HUES6 (cell line): ENCODE measurements at regions not wholly inside any gene's neighbourhood (a gene's known extent, or its start where the extent isn't known, plus 50 kb on each side); places are given as distances from the start of the nearest gene placed in this dataset.

ENCODE experiments used
- H3K27ac ChIP-seq: 2 replicates; pipeline ENCODE4 v1.7.0; 2013; ENCODE audit warnings: low read depth, mild to moderate bottlenecking, low read length, inconsistent platforms
- H3K27me3 ChIP-seq: 2 replicates; pipeline ENCODE4 v1.6.1; 2013; ENCODE audit warnings: low read length; ENCODE audit not compliant: control insufficient read depth, insufficient read depth
- H3K36me3 ChIP-seq: 2 replicates; pipeline ENCODE4 v1.6.1; 2013; ENCODE audit warnings: low read length; ENCODE audit not compliant: control insufficient read depth, insufficient read depth
- H3K4me1 ChIP-seq: 2 replicates; pipeline ENCODE4 v1.6.1; 2013; ENCODE audit warnings: low read length; ENCODE audit not compliant: control insufficient read depth, insufficient read depth
- H3K4me3 ChIP-seq: 2 replicates; pipeline ENCODE4 v1.5.1; 2013; ENCODE audit warnings: low read depth, low read length
- H3K9ac ChIP-seq: one replicate; pipeline ENCODE4 v1.6.1; 2013; ENCODE audit warnings: mild to moderate bottlenecking, low read length
- H3K9me3 ChIP-seq: 2 replicates; pipeline ENCODE4 v1.6.1; 2013; ENCODE audit warnings: low read depth, low read length; ENCODE audit not compliant: control insufficient read depth, insufficient read depth

DNA sequence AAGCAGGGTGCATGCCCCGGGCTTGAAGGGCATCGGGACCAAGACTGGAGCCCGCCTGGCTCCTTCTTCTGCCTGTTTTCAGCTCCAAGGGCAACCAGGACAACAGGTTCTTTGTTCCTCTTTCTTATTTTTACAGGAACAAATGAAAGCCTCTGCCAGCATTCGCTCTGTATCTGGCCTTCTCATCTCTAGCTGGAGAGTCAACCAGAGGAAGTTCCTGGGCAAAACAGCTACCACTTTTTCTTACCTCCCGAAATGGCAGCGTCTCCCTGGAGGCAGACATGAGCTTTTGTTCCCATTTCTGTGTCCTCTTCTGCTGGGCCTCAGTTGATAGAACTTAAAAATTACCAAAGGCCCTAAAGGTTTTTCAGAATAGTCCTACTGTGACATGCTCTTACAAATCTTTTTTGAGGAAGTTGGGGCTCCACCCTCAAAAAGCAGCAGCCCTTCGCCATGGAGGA lies 74.1 kb upstream of the NAA20 start:
- Histone ChIP-seq H3K4me1 (peaks cover 7% of the 10 kb centered on the region), H3K9me3 (no peaks in the 10 kb centered on the region), H3K36me3 (no peaks in the 10 kb centered on the region), H3K9ac (no peak overlapping the region), H3K27ac (no peak overlapping the region), H3K27me3 (no peaks in the 10 kb centered on the region), H3K4me3 (no peak overlapping the region)

- no peaks in the 10 kb centered on the region for H3K36me3 ChIP-seq
- H3K9ac ChIP-seq = no peak overlapping the region
- H3K9me3 ChIP-seq = no peaks in the 10 kb centered on the region
- no peak overlapping the region for H3K4me3 ChIP-seq
- no peaks in the 10 kb centered on the region for H3K27me3 ChIP-seq
- no peak overlapping the region for H3K27ac ChIP-seq
- peaks cover 7% of the 10 kb centered on the region for H3K4me1 ChIP-seq
Measured at GRCh38 chr20:19944772-19945459, 72.2 kb upstream of the NAA20 start.

DNA sequence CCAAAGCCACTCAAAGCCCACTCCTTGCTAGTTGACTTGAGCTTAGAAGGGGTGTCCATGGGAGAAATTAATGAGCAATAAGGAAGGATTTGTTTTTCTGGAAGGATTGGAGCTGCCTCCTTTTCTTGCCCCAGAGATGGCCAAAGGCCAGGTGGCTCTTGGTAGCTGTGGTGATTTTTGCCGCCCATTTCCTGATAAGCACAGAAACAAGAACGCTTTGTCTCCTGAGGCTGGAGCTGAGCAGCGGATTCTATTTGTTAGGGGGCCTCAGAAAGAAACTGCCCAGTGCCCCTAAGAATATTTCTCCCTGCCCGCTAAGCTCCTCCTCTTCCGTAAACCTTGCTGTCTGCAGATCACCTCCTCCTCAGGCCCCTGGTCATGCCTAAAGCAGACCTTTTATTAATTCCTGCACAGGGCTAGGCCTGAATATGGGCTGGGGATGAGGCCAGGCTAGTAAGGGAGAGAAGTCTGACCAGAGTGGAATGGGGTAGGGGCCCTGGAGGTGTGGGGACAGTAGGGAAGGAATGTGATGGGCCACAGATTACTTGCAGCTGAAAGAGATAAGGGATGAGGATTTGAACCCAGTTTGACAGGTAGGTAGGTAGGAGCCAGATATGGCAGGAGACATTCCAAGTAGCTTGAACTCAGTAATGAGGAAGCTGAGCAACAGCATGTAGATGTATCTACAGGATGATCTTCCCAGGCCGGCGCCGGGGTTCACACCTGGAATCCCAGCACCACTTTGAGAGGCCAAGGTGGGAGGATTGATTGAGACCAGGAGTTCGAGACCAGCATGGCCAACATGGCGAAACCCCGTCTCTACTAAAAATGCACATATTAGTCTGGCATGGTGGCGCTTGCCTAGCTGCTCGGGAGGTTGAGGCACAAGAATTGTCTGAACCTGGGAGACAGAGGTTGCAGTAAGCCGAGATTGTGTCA lies 71.2 kb upstream of the NAA20 start:
- Histone ChIP-seq H3K4me3 (no peak overlapping the region), H3K9ac (no peak overlapping the region), H3K27me3 (no peaks in the 10 kb centered on the region), H3K27ac (no peak overlapping the region), H3K9me3 (no peaks in the 10 kb centered on the region), H3K4me1 (peaks cover 7% of the 10 kb centered on the region), H3K36me3 (no peaks in the 10 kb centered on the region)

GRCh38 chr20:19947611-19948264 lies 69.4 kb upstream of the NAA20 start:
- Histone ChIP-seq H3K9me3 (no peaks in the 10 kb centered on the region), H3K4me3 (no peak overlapping the region), H3K9ac (no peak overlapping the region), H3K36me3 (no peaks in the 10 kb centered on the region), H3K27me3 (no peaks in the 10 kb centered on the region), H3K4me1 (peaks cover 7% of the 10 kb centered on the region), H3K27ac (no peak overlapping the region)

DNA sequence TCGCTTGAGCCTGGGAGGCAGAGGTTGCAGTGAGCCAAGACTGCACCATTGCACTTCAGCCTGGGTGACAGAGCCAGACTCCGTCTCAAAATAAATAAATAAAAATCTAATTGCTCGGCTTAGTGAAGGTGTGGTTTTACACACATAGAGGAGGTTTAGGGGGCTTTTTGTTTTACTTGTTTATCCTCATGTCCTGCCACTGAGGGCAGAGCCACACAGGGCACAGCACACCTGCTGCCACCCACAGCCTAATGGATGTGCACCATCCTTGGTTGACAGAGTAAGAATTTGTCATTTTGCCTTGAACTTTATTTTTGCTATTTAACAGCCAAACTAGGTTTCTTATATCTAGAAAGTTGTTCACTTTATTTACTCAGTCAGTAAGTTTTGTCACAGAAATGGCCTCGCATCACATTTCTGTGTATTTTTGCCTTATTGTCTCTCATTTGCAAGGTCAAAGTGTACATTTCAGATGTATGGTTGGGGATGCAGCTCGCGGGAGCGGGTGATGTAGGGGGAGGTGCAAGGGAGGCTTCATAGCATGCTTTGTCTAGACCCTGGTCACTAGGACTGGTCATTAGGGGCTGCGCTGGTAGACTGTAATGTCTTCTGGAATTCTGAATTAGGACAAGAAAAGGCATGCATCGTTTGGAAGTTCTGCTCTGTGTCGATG lies 67.8 kb upstream of the NAA20 start:
- Histone ChIP-seq H3K36me3 (no peaks in the 10 kb centered on the region), H3K4me1 (peaks cover 7% of the 10 kb centered on the region), H3K4me3 (no peak overlapping the region)

GRCh38 chr20:19950042-19950441 lies 67.1 kb upstream of the NAA20 start:
- H3K27ac ChIP-seq = no peak overlapping the region
- no peaks in the 10 kb centered on the region for H3K36me3 ChIP-seq
- H3K27me3 ChIP-seq = no peaks in the 10 kb centered on the region
- H3K9ac ChIP-seq = no peak overlapping the region
- H3K4me1 ChIP-seq = peaks cover 7% of the 10 kb centered on the region
- no peak overlapping the region for H3K4me3 ChIP-seq
- no peaks in the 10 kb centered on the region for H3K9me3 ChIP-seq

More for the DNA sequence above, 67.8 kb upstream of the NAA20 start:
- no peaks in the 10 kb centered on the region for H3K27me3 ChIP-seq
- H3K9me3 ChIP-seq = no peaks in the 10 kb centered on the region
- no peak overlapping the region for H3K9ac ChIP-seq
- H3K27ac ChIP-seq = no peak overlapping the region

- Histone ChIP-seq H3K9ac (no peak overlapping the region), H3K27me3 (no peaks in the 10 kb centered on the region), H3K4me1 (peaks cover 6% of the 10 kb centered on the region), H3K9me3 (no peaks in the 10 kb centered on the region), H3K4me3 (no peak overlapping the region), H3K36me3 (no peaks in the 10 kb centered on the region), H3K27ac (no peak overlapping the region)
Measured at GRCh38 chr20:19952392-19952791, 64.8 kb upstream of the NAA20 start.

GRCh38 chr20:19953606-19954005 lies 63.6 kb upstream of the NAA20 start:
- H3K4me3 ChIP-seq = no peak overlapping the region
- no peaks in the 10 kb centered on the region for H3K9me3 ChIP-seq
- no peak overlapping the region for H3K27ac ChIP-seq
- no peaks in the 10 kb centered on the region for H3K36me3 ChIP-seq
- H3K9ac ChIP-seq = no peak overlapping the region
- H3K4me1 ChIP-seq = peaks cover 9% of the 10 kb centered on the region
- H3K27me3 ChIP-seq = no peaks in the 10 kb centered on the region

- Histone ChIP-seq H3K27ac (no peak overlapping the region), H3K9me3 (no peaks in the 10 kb centered on the region), H3K4me1 (peaks cover 42% of the 10 kb centered on the region), H3K9ac (no peak overlapping the region), H3K27me3 (no peaks in the 10 kb centered on the region), H3K36me3 (no peaks in the 10 kb centered on the region), H3K4me3 (no peak overlapping the region)
Measured at GRCh38 chr20:19956976-19957375, 60.2 kb upstream of the NAA20 start.

DNA sequence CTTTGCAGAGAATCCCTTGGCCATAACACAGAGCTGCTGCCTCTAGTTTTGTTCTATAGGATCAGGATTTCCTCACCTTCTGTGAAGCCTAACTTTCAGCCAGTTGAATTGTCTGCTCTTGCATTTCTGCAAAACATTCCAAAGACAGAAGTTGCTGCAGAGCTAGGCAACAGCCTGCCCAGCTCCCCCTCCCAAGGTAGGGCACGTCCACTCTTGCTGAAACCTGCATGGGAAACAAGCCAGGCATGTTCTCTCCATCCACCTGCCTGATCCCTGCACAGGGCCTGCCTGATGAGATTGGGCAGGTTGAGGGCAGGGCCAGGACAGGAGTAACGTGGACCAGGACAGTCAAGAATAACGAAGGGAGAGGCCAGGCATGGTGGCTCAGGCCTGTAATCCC lies 58.9 kb upstream of the NAA20 start:
- Histone ChIP-seq H3K4me3 (no peak overlapping the region), H3K4me1 (peaks cover 43% of the 10 kb centered on the region), H3K9me3 (no peaks in the 10 kb centered on the region), H3K27ac (no peak overlapping the region), H3K36me3 (no peaks in the 10 kb centered on the region), H3K27me3 (no peaks in the 10 kb centered on the region), H3K9ac (no peak overlapping the region)
